CD4-positive, alpha-beta T cell treated with Interleukin-17A for 1 hour (primary cell): ENCODE measurements at regions not wholly inside any gene's neighbourhood (a gene's known extent, or its start where the extent isn't known, plus 50 kb on each side); places are given as distances from the start of the nearest gene placed in this dataset.

Source experiments
- DNase-seq: peaks from one replicate; pipeline ENCODE4 v3.0.0-alpha.2; 2020

DNA sequence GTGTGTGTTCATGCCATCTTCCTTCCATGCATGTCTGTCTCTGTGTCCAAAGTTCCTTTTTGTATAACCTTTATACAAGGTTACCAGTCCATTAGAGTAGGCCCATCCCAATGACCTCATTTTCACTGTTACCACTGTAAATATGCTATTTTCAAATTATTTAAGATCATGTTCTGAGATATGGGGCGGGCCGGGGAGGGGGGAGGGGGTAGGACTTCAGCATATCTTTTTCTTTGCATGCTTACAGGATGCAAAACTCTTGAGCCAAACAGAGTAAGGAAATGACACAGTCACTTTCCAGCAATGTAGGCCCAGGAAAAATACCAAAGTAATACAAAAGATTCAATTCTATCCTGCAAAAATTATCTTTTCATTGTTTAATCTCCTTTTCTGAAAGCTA lies 124.1 kb upstream of the HNRNPA3 start:
- no peak for DNase-seq

DNA sequence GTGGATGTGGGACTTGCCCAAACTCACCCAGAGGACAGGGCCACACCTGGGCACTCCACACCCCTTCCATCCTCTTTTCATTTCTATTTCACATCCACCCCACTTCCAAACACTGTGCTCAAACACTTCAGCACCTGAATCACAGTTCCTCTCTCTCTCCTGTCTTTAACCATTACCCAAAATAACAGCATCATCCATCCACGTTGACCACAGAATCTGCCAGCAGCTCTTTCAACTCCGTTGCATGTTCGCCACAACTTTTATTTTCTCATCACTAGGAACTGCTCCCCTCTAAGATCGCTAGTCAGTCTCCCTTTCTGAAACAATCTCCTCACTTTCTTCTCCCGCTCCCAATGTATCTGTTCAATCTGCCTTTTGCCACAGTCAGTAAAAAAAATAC lies 121.6 kb upstream of the HNRNPA3 start:
- DNase-seq = no peak

DNA sequence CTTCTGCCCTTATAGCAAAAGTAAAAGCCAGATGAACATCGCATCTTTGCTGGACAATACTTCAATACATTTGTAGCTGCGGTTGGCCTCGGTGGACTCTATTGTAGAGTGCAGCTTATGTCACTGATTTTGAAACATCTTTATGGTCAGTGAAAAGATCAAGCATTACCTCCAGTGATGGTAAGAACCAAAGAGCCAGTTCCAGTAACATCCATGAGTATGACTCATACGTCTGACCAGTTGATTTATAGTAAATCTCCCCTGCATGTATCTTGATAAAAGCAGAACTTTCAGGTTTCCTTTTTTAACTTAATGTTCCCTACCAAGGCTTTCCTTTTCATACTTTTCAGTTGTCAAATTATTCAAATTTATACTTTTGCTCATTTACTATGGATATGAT lies 119.2 kb upstream of the HNRNPA3 start:
- DNase-seq = no peak

DNA sequence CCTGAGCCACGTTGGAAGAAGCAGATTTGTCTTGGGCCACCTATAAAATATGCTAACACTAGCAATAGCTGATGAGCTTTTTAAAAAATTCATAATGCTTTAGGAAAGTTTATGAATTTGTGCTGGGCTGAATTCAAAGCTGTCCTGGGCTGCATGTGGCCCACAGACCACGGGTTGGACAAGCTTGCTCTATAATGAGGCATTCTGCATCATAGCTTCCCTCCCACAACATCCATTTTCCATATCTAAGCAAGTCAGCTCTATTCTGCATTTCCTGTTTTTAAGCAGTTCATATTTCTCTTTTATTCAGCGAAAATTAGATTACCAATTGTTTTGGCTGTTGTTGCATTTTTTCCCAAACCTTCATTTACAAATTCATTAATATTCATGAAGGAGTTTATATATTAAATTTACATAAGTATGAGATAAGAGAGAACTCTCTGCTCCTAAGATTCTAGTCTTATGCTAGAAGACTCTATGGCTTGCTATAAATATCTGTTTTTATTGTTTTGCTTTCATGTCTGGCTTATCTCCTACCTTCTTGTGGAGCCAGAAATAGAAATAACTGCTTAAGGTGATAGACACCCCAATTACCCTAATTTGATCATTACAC lies 114.5 kb upstream of the HNRNPA3 start:
- DNase-seq = no peak

DNA sequence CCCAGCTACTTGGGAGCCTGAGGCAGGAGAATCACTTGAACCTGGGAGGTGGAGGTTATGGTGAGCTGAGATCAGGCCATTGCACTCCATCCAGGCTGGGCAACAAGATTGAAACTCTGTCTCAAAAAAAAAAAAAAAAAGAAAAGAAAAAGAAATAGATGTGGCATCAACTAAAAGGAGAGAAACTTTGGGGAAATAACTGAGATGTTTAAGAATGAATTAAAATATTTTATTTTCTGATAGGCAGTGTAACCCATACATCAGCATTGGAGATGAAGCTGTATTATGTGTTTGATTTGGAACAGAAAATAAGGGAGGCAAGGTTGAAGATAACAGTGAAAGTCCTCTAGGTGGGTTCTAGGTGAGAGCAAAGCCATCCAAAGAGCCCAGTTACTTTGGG lies 110.7 kb upstream of the HNRNPA3 start:
- DNase-seq = no peak

DNA sequence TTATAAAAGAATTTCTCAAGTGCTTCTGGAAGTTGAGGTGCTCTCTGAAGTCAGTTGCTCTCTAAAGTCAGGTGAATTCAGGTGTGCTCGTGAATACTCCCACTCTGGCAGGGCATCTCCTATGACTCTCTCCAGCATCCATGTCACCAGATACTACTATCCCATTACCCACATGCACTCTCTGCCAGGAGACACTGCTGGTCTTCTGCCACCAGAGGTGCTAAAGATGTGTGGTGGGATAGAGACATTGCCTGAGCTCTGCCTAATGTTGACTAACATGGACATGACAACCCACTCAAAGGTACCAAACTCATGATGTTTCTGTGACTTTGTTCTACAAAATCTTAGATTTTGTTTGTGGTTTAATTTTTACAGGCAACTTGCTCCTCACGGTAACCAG lies 106.4 kb upstream of the HNRNPA3 start:
- DNase-seq = no peak

DNA sequence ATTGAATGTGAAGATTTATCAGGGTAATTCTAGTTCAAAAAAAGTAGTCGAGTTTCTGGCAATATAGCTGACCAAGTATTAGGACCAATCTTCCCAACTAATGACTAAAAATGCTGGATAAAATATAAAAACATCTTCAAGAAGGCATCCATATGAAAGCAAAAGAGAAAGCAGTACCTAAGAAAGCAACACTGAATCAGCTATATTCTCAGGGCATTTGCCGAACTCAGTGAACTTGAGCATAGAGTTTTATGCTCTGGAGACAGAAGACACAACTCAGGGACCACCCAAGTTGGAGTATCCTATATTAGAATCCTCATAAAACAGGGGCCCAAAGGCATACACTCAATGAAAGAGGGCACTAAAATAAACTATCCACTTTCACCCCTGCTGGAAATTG lies 103.7 kb upstream of the HNRNPA3 start:
- DNase-seq = no peak

DNA sequence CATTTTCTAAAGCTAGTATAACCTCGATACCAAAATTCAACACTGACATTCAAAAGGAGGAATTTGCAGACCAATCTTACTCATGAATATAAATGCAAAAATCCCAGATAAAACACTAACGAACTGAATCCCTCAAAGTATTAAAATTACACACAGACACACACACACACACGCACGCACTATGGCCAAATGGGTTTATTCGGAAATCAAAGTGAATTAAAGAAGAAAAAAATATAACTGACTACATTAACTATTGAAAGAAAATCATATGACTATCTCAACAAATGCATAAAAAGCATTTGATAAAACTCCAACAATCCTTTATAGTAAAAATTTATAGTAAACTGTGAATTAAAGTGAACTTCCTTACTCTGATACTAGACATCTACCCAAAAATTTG lies 97.9 kb upstream of the HNRNPA3 start:
- no peak for DNase-seq

DNA sequence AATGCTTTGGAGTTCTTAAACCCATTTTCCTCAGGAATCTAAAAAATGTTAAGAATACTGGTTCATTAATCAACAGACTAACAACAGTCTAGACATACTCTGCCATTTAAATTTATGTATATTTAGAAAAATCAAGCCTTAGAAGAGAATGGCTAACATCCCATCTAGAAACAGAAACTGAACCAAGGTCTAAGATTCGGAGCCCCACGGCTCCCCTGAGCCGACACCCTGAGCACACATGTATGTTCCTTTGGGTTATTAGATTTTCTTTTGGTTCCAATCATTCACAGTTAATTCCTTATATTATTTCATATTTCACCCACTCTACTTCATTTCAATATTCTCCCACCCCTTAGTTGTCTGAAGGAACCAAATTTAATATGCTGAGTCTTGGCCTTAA lies 94.8 kb upstream of the HNRNPA3 start:
- DNase-seq = no peak

DNA sequence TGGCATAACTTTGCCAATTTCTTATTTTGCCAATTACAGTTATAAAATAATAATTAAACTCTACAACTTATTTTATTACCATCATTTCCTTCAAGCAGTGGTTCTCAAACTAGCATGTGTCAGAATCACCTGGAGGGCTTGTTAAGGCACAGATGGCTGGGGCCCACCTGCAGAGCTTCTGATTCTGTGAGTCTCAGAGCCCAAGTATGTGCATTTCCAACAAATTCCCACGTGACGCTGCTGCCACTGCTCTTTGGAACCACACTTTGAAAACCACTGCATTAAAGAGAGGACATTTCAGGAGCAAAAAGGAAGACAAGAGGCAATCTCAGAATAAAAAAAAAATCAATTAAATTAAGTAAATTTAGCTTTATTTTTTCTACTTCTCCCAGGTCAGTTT lies 94.0 kb upstream of the HNRNPA3 start:
- no peak for DNase-seq

DNA sequence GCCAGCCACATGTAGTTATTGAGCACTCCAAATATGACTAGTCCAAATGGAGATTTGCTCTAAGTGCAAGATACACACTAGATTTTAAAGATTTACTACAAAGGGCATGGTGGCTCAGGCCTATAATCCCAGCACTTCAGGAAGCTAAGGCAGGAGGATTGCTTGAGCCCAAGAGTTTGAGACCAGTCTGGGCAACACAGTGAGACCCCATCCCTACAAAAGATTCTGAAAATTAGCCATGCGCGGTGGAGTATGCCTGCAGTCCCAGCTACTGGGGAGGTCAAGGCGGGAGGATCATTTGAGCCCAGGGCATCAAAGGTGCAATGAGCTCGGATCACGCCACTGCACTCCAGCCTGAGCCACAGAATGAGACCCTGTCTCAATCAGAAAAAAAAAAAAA lies 93.5 kb upstream of the HNRNPA3 start:
- no peak for DNase-seq

DNA sequence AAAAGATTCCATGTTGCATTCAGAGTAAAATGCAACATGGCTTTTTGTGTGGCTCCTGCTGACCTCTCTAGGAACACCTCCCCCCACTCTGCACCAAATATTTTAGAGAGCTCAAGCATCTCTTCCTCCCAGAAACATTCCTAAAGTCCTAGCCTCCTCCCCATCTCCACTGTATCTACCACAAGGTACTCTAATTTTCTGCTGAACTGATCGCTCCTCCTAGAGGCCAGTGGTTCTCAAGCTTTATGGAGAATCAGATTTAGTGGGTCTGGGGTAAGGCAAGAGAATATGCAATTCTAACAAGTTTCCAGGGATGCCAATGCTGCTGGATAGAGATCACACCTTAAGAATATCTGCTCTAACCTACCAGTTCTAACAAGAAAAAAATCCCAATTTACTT lies 89.5 kb upstream of the HNRNPA3 start:
- DNase-seq = no peak

DNA sequence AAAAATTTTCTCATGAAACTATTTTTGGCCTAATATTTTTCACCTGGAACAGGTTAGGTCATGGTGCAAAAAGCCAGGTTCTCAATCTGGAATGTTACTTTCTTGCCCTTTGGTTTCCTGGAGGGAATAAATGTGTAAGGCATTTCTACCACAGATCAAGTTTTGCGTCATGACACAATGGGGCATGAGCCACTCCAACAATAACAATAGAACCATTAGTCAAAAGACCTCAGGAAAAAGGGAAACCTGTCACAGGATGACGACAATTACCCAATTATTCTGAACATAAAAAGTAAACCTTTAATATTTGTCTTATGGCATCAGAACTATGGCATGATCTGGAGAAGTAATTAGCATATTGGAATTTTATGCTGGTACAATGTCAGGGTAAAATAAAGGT lies 88.2 kb upstream of the HNRNPA3 start:
- no peak for DNase-seq

DNA sequence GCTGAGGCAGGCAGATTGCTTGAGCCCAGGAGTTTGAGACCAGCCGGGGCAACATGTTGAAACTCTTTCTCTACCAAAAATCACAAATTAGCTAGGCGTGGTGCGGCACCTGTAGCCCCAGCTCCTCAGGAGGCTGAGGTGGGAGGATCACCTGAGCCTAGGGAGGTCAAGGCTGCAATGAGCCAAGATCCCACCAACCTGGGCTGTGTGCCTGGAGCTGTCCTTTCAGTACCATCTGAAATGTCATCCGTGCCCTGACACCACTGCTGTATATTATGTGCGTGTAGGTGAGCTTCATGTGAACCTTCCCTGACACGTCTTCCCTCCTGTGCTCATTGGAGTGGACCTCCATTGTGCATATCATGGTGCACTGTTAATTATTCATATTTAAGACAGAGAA lies 84.8 kb upstream of the HNRNPA3 start:
- no peak for DNase-seq

DNA sequence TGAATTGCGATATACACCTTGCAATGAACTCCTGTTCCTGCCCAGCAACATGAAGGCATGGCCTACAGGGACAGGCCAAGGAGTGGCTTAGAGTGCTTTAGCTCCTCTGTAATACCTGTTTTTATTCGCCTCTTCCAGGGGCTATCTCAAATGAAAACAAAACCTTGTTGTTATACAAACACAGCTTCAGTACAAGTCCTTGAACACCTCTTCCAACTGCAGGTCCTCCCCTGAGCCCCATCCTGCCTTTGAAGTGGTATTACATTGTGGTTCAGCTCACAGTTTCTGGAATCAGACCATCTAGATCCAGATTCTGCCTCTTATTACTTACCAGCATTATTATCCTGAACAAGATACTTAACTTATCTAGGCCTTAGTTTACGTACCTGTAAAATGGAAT lies 83.0 kb upstream of the HNRNPA3 start:
- no peak for DNase-seq

DNA sequence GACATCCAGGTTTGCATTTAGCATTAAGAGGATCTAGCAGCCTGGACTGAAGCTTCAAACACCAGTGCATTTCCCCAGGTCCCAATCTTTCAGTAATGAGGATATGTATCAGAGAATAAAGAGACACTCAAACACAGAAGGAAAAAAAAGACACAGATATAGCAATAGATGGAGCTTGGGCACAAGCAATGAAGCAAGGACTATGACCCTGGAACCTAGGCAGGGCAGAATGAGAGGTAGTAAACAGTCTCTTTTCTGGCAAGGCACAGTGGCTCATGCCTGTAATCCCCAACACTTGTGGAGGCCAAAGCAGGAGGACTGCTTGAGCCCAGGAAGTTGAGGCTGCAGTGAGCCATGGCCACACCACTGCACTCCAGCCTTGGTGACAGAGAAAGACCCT lies 80.7 kb upstream of the HNRNPA3 start:
- no peak for DNase-seq

DNA sequence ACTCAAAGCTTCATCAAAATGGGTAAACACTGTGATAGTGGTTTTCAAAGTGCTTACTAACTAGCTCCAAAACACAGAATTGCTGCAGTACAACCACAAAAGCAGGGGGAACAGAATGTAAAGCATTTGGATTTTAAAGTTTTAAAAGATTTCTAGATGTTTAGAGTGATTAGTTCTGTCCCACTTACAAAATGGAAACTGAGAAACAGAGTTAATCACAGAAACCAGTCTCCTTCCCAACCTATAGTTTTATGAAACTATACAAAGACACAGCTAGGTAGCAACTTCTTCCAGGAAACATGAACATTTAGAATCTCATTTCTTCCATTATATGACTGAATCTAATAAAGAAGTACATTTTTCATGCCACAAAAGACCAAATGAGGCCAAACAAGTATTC lies 73.8 kb upstream of the HNRNPA3 start:
- no peak for DNase-seq

DNA sequence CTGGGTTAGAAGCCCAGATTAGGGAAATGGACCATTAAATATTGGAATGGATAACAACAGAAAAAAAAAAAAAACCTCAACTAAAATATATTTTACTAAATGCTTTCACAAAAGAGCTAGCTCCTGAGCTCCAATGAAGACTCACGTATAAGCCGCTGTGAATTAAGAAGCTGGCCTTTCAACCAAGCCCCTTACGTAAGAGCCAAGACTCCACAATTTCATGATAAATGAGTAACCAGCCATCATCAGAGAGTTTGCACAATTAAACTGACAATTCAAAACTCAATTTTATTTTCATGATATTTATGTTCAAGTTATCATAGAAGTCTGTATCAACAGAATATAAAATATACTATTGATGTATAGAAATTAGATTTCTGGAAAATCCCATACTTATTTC lies 70.7 kb upstream of the HNRNPA3 start:
- no peak for DNase-seq

DNA sequence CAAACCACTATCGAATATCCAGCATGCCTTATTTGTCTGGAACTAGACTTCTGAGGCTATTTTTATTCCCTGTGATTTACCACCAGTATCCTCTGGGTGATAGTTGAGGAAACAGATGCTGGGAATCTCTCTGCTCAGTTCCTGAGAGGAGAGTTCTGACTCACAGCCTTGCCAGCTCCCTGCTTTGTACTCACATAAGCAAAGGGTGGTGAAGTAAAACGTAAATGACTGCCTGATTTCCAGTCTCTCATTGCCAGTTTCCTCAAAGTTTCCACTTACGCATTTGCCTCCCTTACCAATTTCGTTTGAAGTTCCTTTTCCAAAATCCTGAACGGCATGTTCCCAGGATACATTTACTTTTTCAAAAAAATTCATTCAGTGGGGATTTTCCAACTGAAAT lies 69.2 kb upstream of the HNRNPA3 start:
- no peak for DNase-seq

DNA sequence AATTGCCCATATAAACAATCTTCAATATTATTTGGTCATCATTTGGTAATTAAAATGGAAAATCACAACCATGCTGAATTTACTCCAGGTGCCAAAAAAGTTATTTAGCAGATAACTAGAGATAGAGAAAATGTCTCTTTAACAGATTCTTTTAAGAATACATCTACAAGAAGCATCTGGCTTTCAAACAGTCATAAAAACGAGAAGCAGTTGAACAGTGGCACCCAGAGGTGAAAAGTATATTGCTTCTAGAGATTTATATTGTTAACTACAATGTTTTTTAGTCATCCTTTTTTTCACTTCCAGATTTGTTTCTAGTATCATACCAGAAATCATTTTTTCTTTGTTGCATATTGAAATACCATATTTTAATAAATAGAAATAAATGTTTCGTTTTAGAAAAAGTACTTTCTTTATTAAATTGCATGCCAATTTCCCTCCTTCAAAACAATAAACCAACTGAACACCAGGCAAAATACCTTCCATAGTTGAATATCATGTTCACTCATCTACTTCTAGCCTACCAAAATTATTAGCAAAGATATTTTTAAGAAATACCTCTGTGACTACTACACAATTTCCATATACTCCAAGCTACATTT lies 65.4 kb upstream of the HNRNPA3 start:
- DNase-seq = peak; percentile 64

DNA sequence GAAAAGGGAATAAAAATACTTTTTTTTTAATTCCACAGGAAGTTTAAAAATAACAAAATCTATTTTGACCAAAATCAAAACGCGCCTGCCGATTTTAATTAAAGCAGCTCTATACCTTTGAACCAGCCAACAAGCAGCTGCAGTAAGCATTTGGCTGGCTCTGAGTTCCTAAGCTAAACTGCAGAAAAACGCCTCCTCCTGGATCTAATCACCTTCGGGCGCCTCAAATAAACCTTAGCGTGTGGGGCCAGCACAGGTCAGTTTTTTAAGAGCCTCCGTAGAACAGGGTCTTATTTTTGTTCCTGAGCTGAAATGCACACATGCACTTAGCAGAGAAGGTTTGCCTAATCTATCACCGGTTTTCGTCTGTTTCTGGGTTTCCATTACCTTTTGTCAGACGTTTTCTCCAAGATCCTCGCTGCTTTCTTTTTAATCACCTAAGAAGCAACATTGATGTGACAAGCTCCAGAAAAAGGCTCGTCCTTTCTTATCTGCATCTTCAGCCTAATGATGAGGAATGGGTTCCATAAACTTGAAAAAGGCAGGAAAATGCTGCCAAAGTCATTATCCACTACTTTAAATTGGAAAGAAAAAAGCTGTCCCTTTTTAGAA lies 64.7 kb upstream of the HNRNPA3 start:
- no peak for DNase-seq

DNA sequence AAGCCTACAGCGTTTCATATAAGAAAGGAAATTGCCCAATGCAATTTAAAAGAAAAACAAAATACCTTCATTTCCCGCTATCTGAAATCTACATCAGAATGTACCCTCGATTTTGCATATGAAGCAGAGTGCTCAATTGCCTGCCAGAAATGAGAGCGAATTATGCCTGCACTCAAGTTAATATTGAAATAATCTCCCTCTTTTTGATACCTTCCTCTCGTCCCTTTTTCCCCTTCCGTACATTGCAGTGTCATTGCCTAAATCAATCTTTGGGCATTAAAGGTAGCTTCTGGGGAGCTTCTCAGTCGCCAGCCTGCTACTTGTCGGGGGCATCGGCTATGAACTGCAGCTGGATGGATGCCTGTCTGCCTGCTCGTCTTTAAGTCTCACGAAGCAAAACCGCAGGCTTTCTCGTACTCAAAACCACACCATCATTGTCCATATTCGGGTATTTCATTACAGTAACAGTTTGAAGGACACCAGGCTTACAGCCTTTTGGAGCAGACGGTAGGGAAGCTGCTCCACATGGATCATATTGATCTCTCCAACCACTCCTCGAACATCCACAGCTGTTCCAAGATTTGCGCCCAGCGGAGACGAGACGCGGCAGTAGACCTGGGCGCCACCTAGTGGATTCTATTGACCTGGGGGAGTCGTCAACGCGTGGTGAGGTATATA lies 64.0 kb upstream of the HNRNPA3 start:
- DNase-seq = peak; percentile 72

DNA sequence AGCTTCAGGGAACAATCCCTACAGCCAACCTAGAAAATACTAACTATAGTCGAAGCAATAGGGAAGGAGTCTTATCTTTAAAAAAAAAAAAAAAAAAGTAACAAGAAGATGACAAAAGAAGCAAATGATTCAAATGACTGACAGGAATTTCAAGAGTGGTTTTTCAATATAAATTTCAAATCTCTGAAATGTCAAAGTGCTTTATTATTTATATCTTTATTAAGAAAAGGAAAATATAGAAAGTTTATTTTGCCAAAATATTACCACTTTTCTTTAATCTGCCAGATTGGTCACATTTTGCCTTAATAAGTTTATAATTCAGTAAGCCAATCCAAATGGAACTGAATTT lies 63.5 kb upstream of the HNRNPA3 start:
- no peak for DNase-seq

DNA sequence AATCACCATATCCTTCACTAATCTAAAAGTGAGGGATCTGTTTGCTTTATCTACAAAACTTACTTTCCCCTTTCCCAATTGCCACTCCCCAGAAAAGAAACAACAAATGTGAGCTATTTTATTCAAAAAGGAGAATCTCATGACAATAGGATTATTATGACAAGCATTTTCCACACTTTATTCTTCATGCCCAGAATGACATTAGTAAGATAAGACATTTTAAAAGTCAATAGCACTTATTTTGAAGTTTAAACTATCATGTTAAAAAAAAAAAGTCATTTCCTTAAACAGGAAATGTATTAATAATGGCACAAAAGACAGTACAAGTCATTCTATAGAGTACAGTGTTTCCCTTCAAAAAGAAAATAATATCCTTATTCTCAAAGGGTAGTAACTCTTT lies 58.8 kb upstream of the HNRNPA3 start:
- DNase-seq = no peak

DNA sequence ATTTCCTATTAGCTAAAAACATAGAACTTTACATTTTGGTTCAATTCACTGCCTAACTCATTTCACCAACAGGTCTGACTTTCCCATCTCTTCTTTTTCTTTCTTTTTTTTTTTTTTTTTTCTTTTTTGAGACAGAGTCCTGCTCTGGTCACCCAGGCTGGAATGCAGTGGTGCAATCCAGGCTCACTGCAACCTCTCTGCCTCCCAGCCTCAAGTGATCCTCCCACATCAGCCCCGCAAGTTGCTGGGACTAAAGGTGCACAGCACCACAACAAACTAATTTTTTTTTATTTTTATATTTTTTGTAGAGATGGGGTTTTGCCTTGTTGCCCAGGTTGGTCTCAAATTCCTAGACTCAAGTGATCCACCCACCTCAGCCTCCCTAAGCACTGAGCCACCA lies 57.8 kb upstream of the HNRNPA3 start:
- no peak for DNase-seq
